ENCODE measurements at regions not wholly inside any gene's neighbourhood (a gene's known extent, or its start where the extent isn't known, plus 50 kb on each side); places are given as distances from the start of the nearest gene placed in this dataset.

DNA sequence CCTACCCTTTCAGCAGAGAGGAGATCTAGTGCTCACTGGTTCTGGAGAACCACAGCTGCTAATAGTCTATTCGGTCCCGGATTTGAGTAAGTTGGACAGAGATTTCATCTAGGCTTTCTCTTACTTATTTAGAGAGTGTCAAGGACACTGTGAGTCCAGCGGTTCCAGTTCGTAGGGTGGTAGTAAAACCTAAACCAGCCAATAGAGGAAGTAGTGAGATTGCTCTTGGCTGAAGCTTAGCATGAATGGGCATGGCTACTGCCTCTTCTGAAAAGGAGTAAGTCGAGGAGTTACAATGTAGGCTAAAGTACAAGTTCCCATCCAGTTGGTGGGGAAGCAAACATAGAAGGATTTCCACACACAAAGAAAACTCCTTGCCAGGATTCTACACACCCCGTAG is 109.6 kb upstream of the MOCS2 start:
- DNase-seq (ENCODE audit: low read depth in 2 of 2), result no peak

DNA sequence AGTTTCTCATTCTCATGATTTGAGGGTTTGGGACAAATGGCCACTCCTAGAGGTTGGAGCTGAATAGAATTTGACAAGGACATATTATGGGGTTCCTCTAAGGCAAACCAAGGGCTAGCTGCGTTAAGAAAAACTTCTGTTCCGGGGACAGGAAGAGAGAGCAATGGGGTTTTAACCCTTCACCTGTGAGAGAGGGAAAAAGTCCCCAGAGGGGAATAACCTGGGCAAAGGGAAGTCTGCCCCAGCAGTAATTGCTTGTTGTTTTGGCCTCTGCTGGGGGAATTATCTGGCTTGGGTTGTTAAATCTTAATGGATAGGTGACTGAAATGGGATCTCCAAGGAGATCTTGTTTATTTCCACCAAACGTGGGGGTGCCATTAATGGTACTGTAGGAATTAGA is 110.1 kb upstream of the MOCS2 start:
- DNase-seq (ENCODE audit: low read depth in 2 of 2), result no peak

DNA sequence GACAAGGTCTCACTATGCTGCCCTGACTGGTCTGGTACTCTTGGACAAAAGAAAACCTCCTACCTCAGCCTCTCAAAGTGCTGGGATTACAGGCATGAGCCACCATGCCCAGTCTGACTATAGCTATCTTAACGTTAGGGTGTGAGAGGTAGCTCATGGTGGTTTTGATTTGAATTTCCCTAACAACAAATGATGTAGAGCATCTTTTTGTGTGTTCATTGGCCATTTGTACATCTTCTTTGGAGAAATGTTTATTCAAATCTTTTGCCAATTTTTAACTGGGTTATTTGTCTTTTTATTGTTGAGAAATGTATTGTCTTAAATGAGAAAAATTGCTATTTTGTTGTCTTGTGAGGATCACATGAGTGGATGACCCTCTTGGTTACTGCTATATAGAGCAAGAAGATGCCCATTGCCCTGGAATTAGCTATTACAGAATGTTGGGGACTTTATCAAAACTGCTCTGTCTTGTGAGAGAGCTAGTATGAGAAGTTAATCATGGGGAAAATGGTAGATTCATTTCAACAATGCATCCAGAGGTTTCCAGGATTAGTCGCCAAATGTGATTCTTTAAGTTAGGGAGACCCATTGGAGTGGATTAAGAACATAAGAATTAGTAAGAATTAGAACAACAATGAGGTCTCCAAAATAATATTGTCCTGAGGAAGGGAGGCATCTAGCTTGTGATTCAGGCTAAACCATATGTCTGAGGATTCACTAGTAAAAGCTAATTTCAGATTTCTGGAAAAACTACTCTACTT is 124.3 kb upstream of the MOCS2 start:
- DNase-seq (ENCODE audit: low read depth in 2 of 2), result no peak

DNA sequence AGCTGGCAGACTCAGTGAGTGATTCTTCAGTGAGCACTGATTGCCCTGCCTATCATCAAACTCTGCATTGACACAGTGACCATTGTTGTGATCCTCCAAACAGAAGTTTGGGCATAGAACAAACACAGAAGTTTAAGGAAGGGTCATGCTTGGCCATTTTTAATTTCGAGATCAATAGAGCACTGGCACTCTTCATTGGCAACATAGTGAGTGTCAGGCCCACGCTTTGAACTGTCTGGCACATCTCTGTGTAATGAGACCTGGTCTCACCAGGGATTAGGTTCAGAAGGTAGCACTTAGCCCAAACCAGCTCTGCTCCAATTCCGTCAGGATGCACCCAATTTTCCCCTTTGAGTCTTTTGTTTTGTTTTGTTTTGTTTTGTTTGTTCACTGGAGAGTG is 127.1 kb upstream of the MOCS2 start:
- DNase-seq (ENCODE audit: low read depth in 2 of 2), result no peak

DNA sequence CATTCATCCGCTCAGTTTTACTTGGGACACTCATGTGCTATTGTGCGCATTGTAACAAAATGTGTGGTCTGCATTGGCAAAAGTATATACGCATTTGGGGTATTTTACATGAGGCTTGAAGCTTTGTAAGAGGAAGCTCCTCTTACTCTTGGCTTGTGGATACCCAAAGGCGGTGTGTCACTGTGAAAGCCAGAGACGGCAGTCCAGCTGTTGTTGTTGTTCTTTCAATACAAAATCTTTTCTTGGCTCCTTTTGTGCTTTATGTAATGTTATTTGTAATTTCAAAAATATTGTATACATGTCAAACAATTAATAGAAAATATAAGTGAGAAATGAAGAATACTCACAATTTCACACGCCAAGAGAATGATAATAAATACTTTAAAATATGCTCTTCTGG is 128.3 kb upstream of the MOCS2 start:
- no peak for DNase-seq (ENCODE audit: low read depth in 2 of 2)

DNA sequence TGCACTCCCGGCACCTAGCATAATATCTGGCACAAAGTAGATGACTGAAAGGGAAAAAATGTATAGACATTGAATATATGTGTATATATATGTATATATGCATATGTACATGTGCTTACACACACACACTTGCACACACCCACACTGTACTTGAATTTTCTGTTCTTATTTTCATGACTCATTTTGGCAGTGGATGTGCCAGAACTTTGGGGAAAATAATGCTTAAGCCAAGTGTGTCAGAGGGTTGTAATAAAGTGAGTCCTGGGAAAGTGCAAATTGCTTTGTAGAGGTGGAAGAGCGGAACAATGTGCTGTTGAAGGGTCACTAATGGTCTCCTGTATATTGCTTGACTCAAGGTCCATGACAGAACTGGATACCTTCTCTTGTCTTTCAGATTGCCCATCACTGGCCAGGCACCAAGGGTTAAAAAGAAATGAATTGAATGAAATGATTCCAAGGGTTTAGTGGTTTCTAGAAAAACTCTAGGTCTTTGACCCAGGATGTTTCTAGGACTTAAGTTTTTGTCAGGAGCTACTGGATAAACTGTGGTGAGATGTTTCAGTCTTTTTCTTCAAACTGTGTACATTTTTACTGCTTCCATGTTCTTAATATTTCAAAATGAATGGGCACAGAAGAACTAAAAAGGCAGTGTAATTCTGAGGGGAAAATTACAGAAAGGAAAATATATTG is 129.9 kb upstream of the MOCS2 start:
- peak in 1 of 2 donors; percentile 46 for DNase-seq (ENCODE audit: low read depth in 2 of 2)

DNA sequence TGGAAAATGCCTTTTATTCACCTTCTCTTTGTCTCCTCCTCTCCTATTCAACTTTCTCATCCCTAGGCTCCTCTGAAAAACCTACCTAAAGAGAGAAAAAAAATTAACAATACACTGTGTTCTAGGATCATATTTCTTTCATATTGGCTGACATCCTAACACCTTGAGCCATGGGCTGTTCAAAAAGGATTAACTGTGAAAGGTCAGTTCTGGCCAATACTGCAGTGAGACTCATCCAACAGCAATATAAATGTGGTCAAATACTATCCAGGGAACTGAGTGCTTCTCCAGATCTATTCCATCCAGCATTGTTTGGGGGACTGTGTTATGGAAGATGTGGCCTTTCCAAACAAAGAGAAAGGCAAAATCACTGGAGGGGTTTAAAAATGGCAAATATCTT is 131.1 kb upstream of the MOCS2 start:
- no peak for DNase-seq (ENCODE audit: low read depth in 2 of 2)

DNA sequence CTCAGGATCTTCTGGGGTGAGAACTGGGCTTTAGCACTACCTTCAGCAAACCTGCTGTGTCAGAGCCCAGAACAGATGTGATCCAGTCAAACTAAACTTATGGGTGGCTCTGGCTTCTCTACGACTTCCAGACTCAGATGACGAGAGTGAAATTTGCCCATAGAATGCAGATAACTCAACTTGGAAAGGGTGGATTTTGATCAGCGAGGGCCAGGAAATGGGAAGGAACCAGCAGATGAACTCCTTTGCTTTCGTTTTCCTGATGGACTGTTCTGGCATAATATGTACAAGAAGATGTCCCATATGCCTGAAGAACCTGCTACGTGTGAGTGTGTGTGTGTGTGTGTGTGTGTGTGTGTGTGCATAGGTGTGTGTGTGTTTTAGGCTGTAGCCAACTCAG is 132.0 kb upstream of the MOCS2 start:
- no peak for DNase-seq (ENCODE audit: low read depth in 2 of 2)

- DNase-seq (ENCODE audit: low read depth in 2 of 2), result no peak
Measured at GRCh38 chr5:53243403-53243802, 133.8 kb upstream of the MOCS2 start.

GRCh38 chr5:53246042-53246836 is 136.7 kb upstream of the MOCS2 start:
- peak in 1 of 2 donors; percentile 28 for DNase-seq (ENCODE audit: low read depth in 2 of 2)

DNA sequence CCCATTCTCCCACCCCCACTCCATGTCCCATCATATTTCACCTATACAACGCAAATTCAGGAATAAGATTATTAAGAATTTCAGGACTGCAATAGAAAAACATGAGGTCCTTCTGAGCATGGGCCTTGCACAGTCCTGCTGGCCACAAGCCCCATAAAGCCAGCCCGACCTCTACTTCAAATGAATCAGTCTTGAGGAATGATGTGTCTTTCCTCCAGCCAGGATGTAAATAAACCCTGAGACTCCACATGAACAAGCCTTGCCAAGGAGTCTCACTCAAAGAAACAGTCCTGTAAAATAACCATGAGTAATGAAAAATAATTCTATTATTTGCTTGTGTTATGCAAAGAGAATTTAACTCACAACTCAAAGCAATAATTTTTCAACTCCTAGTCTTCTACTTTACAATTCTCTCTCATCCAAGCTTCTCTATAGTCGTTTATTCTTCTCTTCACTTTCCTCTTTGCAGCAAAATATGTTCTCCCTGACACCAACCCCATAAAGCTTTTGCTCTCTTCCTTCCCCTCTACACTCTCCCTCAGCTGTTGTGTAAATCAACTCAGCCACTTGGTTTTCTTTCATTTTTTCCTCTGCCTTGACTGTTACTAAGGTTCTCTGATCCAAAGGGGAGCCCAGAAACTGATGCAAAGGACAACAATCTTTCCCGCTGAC is 140.1 kb upstream of the MOCS2 start:
- peak in 1 of 2 donors; percentile 89 for DNase-seq (ENCODE audit: low read depth in 2 of 2)

- no peak for DNase-seq (ENCODE audit: low read depth in 2 of 2)
Measured at GRCh38 chr5:53250201-53250550, 140.6 kb upstream of the MOCS2 start.

- DNase-seq (ENCODE audit: low read depth in 2 of 2), result no peak
Measured at GRCh38 chr5:53253421-53253871, 143.9 kb upstream of the MOCS2 start.

DNA sequence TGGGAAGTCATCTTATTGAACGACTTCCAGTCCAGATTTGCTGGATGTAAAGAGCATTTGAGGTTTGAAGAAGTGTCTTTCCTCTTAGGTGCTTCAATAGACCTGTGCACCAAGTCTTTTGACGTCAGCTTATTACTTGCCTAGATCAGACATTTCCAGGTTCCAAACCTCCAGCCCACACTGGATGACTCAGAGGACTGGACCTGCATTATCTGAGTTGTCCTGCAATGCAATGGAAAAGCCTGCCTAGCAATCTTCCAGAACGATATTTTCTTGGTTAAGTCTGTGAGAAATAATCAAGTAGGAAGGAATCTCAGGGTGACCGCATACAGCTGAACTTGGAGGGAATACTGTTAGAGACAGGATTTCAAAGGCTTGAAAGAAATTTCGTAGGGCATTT is 147.2 kb upstream of the MOCS2 start:
- DNase-seq (ENCODE audit: low read depth in 2 of 2), result peak in 1 of 2 donors; percentile 3

DNA sequence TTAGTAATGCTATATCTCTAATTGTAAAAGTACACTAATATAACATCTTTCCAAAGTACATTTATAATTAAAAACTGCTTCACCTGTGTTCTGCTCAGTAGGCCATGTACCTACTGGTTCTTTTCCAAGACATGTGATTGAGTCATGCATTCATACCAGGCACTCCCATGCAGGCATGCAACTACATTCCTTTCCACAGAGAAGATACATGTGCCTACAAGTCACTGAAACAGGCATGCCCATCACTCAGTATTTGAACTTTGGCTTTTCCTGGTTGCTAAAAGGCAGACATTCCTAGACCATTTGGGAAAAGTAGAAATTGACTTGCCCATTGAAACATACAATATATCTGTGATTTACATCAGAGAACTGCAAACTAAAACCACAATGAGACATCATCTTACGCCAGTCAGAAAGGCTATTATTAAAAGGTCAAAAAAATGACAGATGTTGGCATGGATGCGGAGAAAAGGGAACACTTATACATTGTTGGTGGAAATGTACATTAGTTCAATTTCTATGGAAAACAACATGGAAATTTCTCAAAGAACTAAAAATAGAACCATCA is 148.3 kb upstream of the MOCS2 start:
- DNase-seq (ENCODE audit: low read depth in 2 of 2), result no peak

DNA sequence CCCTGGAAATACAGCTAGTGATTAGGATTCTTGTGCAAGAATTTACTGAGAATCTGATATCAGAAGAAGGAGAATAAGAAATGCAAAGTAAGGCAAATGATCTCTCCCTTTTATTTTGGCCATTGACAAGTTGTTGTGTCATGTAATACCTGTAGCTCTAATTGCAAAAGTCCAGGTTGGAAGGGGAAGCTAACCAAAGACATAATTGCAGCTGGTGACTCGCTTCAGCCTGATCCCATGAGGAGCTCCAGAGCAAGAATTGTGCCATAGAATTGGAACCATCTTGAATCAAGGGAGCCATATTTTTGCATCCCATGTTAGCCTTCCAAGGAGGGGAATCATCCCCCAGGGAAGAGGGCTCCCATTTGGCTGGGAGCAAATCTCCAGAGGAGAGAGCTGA is 149.6 kb upstream of the MOCS2 start:
- no peak for DNase-seq (ENCODE audit: low read depth in 2 of 2)

- DNase-seq (ENCODE audit: low read depth in 2 of 2), result no peak
Measured at GRCh38 chr5:53260446-53260845, 150.9 kb upstream of the MOCS2 start.

DNA sequence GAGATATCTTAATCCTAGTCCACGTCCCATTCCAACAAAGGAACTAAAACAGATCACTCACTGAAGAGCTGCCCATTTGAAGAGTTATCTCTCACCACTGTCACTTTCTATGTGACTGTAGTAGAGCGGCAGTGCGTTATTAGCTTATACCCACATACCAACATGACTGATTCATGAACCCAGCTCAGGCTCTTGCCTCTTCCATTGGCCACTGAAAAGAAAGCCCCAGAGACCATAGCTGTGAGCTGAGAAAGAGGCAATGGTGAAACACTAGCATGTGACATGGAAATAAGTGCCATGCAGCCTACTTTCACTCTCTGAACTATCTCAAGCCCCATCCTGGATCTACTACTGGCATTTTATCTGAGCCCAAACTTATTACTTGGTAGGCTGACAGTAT is 151.7 kb upstream of the MOCS2 start:
- DNase-seq (ENCODE audit: low read depth in 2 of 2), result no peak

DNA sequence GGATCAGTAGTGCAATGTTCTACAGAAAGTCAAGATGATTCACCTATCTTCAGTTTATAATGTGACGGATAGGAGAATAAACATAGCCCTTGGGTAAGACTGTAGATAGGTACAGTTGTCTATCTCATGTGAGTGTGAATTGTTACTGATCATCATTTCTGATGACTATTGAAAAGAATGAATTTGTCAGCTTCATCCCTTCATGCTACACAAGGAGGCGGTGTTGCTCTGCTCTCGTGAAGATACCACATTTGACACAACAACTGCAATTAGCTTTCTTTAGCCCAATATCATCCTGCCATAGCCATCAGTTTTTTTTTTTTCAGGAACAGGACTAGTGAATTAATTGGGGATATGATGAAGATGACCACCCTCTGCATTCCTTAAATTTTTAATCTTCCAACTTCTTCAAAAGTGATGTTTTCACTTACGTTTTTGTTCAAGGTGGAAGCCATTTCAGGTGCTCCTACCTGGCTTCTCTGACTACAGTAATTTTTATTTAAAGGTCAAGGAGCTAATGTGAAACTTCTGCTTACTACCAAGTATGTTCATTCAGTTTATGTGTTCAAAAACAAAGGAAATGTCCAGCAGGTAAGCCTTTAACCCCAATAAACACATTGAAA is 152.9 kb upstream of the MOCS2 start:
- peak; percentile 66 to 82 for DNase-seq (ENCODE audit: low read depth in 2 of 2)

DNA sequence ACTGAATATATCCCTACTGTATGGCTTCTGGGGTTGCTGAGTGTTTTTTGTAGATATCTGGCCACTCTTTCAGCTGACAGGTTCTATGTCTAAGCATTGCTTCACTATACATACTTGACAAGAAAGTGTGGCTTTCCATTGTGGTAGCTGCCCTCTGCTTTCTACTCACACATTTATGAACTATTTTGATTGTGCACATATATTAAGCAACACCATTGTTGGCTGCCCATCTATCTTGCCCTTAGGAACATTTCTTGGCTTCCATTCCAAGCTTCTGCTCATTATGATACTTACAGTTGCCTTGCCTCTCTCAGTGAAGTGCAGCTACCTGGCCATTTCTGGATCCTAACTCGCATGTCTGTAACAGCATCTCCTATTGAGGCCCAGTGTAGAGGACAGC is 153.6 kb upstream of the MOCS2 start:
- DNase-seq (ENCODE audit: low read depth in 2 of 2), result no peak

DNA sequence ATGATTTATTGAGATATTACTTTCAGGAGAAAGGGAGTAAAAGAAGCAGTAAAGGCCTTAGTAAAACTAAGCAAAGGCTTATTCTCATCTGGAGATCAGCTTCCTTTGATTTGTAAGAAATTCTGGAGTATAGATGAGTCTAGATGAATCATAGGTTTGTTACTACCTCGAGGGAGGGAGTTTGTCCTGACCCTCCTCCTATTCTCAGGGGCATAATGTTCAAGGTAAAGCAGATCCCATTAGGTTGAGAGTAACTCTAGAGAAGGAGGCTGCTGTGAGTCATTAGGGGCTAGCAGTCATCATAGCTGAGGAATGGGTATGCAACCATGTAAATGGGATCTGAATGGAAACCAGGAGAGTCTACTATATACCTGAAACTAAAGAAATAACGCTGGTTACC is 155.5 kb upstream of the MOCS2 start:
- no peak for DNase-seq (ENCODE audit: low read depth in 2 of 2)

Data from lung microvascular endothelial cell (primary cell).